ENCODE measurements at regions not wholly inside any gene's neighbourhood (a gene's known extent, or its start where the extent isn't known, plus 50 kb on each side); places are given as distances from the start of the nearest gene placed in this dataset.

GRCh38 chr2:136582628-136583205 is 182.6 kb upstream of the THSD7B start:
- H3K4me3 ChIP-seq (replicated peaks; ENCODE audit: insufficient read depth, low read length) = no peak overlapping the region
- H3K27ac ChIP-seq (replicated peaks) = no peak overlapping the region
- no peaks in the 10 kb centered on the region for H3K27me3 ChIP-seq (ENCODE audit: insufficient read depth, poor library complexity, severe bottlenecking)
- TF ChIP-seq REST (IDR thresholded peaks at IDR 0.05; ENCODE audit: insufficient replicate concordance, low read depth) (peak; percentile 97), CTCF (IDR thresholded peaks at IDR 0.05; ENCODE audit: insufficient read depth, low read length) (no peak)
- peak in 1 of 2 experiments; percentile 12 for DNase-seq (ENCODE audit: low read depth in 1 of 2, low spot score in 1 of 2)

- DNase-seq (ENCODE audit: low read depth in 1 of 2, low spot score in 1 of 2) = no peak
- Histone ChIP-seq H3K4me3 (replicated peaks; ENCODE audit: insufficient read depth, low read length) (no peak overlapping the region), H3K27me3 (ENCODE audit: insufficient read depth, poor library complexity, severe bottlenecking) (no peaks in the 10 kb centered on the region), H3K27ac (replicated peaks) (no peak overlapping the region)
- TF ChIP-seq GABPA (IDR thresholded peaks at IDR 0.05; ENCODE audit: low read depth) (no peak), CTCF (IDR thresholded peaks at IDR 0.05; ENCODE audit: insufficient read depth, low read length) (no peak), POLR2AphosphoS5 (IDR thresholded peaks at IDR 0.05; ENCODE audit: low read depth) (no peak), SPI1 (IDR thresholded peaks at IDR 0.05; ENCODE audit: borderline replicate concordance, low read depth) (no peak), REST (IDR thresholded peaks at IDR 0.05; ENCODE audit: insufficient replicate concordance, low read depth) (no peak)
Measured at GRCh38 chr2:136572335-136572734, 193.0 kb upstream of the THSD7B start.

- no peak for DNase-seq (ENCODE audit: low read depth in 1 of 2, low spot score in 1 of 2)
- Histone ChIP-seq H3K27me3 (ENCODE audit: insufficient read depth, poor library complexity, severe bottlenecking) (no peaks in the 10 kb centered on the region), H3K27ac (replicated peaks) (no peak overlapping the region), H3K4me3 (replicated peaks; ENCODE audit: insufficient read depth, low read length) (no peak overlapping the region)
- TF ChIP-seq REST (IDR thresholded peaks at IDR 0.05; ENCODE audit: insufficient replicate concordance, low read depth) (no peak), CTCF (IDR thresholded peaks at IDR 0.05; ENCODE audit: insufficient read depth, low read length) (no peak), POLR2AphosphoS5 (IDR thresholded peaks at IDR 0.05; ENCODE audit: low read depth) (no peak), SPI1 (IDR thresholded peaks at IDR 0.05; ENCODE audit: borderline replicate concordance, low read depth) (no peak), GABPA (IDR thresholded peaks at IDR 0.05; ENCODE audit: low read depth) (no peak)
Measured at GRCh38 chr2:136557203-136557602, 208.1 kb upstream of the THSD7B start.
